Uterus (tissue), 3 donors: ENCODE measurements at regions not wholly inside any gene's neighbourhood (a gene's known extent, or its start where the extent isn't known, plus 50 kb on each side); places are given as distances from the start of the nearest gene placed in this dataset.

Experiments
- DNase-seq, 2 donors: peaks; one replicate each; pipeline ENCODE4 v3.0.0-alpha.2; 2019 to 2020
- H3K27ac ChIP-seq, 2 donors: fragments of 200-600 bp; sonication (generic); 1 replicate in 1 of 2; 2 replicates in 1 of 2; pipeline ENCODE4 v1.5.1; 2016 to 2018
- H3K27me3 ChIP-seq, 2 donors: fragments of 200-600 bp; sonication (generic); one replicate each; pipeline ENCODE4 v1.5.1; 2018 to 2019; ENCODE audit warnings: control low read depth in 1 of 2
- H3K36me3 ChIP-seq, 2 donors: fragments of 200-600 bp; sonication (generic); one replicate each; pipeline ENCODE4 v1.5.1; 2019; ENCODE audit warnings: control low read depth in 1 of 2
- H3K4me1 ChIP-seq, 2 donors: fragments of 200-600 bp; sonication (generic); one replicate each; pipeline ENCODE4 v1.5.1; 2018 to 2019; ENCODE audit warnings: control low read depth in 1 of 2
- H3K4me3 ChIP-seq, 2 donors: fragments of 200-600 bp; sonication (generic); 1 replicate in 1 of 2; 2 replicates in 1 of 2; pipeline ENCODE4 v1.5.1; 2018 to 2019; ENCODE audit warnings: mild to moderate bottlenecking in 1 of 2
- H3K9me3 ChIP-seq, 2 donors: fragments of 200-600 bp; sonication (generic); one replicate each; pipeline ENCODE4 v1.5.1; 2019; ENCODE audit warnings: control low read depth in 1 of 2
- POLR2A ChIP-seq, 2 donors: fragments of 450-650 bp; IDR thresholded peaks; one replicate each; pipeline ENCODE4 v1.6.1; 2016; ENCODE audit warnings: antibody characterized with exemption in 2 of 2, mild to moderate bottlenecking in 1 of 2, moderate library complexity in 1 of 2
- intact Hi-C: fragments of 100-400 bp; cut with DNase I; formaldehyde crosslinking; loops from one replicate; pipeline ENCODE4 v1.15.1; 2023; ENCODE audit warnings: low total_unique reads
- TF ChIP-seq, protein P1 (sequence below), 4 experiments: fragments of 200-600 bp in 2 of 4; fragments of 450-650 bp in 2 of 4; sonication (generic) in 2 of 4; IDR thresholded peaks; one replicate each; pipeline ENCODE4 v1.5.1; 2016 to 2019; ENCODE audit warnings: antibody characterized with exemption in 4 of 4, mild to moderate bottlenecking in 2 of 4, moderate library complexity in 1 of 4
- donor health status: DM: yes; HTN: yes; CAD: no.

DNA sequence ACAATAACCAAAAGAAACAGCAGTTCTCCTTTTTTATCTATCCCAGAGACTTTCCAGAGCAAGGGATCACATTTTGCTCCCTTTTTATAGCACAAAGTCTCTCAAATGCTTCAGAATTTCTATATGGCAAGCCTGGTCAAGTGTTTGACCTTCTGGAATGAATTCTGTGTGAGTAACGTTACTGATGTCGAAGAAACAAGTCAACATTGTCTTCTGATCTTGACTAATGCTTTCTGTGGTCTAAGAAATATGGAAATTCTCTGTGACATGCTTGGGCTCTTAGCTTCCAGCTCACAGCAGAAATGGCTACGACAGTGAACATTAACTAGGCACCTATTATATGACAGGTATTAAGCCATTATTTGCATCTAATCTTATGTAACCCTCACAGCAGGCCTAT lies 411.7 kb downstream of the CADM1 start:
- H3K9me3 ChIP-seq, result no peaks in the 10 kb centered on the region
- intact Hi-C loops, result no loop called here
- H3K4me3 ChIP-seq, result no peak overlapping the region
- DNase-seq, result no peak
- H3K36me3 ChIP-seq, result no peaks in the 10 kb centered on the region
- no peak overlapping the region for H3K27ac ChIP-seq
- no peaks in the 10 kb centered on the region for H3K27me3 ChIP-seq
- TF ChIP-seq, protein P1, sequence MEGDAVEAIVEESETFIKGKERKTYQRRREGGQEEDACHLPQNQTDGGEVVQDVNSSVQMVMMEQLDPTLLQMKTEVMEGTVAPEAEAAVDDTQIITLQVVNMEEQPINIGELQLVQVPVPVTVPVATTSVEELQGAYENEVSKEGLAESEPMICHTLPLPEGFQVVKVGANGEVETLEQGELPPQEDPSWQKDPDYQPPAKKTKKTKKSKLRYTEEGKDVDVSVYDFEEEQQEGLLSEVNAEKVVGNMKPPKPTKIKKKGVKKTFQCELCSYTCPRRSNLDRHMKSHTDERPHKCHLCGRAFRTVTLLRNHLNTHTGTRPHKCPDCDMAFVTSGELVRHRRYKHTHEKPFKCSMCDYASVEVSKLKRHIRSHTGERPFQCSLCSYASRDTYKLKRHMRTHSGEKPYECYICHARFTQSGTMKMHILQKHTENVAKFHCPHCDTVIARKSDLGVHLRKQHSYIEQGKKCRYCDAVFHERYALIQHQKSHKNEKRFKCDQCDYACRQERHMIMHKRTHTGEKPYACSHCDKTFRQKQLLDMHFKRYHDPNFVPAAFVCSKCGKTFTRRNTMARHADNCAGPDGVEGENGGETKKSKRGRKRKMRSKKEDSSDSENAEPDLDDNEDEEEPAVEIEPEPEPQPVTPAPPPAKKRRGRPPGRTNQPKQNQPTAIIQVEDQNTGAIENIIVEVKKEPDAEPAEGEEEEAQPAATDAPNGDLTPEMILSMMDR (IDR thresholded peaks at IDR 0.05), result no peak
- no peak for TF ChIP-seq POLR2A (IDR thresholded peaks at IDR 0.05)
- H3K4me1 ChIP-seq, result no peaks in the 10 kb centered on the region

DNA sequence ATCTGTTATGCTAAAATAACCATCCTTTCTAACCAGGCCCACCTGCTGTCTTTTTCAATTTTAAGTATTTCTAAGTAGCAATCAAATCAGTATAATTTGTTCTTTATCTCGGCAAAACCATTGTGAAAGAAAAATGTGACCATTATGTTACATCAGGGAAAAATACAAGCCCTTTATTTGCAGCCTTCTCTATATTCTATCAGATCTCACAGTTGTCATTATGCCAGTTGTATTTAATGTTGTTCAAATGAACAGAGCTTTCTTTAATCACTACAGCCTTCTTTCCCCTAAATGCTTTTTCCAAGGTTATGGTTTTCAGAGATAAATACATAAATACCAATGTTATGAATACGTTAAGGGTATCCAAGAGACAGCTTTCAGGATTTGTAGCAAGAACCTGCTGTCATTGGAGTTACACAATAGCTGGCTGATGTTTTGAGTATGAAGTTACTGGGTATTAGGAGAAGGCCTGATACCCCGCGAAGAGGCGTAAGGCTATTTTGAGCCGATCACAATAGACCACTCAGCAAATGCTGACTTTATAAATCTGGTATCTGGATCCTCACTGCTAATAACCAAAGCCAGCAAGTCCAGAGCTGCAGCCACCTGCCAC lies 406.3 kb downstream of the CADM1 start:
- H3K27me3 ChIP-seq, result no peaks in the 10 kb centered on the region
- intact Hi-C loops, result no loop called here
- H3K4me1 ChIP-seq, result no peaks in the 10 kb centered on the region
- TF ChIP-seq, protein P1 (IDR thresholded peaks at IDR 0.05), result no peak
- TF ChIP-seq POLR2A (IDR thresholded peaks at IDR 0.05), result no peak
- no peaks in the 10 kb centered on the region for H3K9me3 ChIP-seq
- H3K36me3 ChIP-seq, result no peaks in the 10 kb centered on the region
- no peak overlapping the region for H3K27ac ChIP-seq
- no peak overlapping the region for H3K4me3 ChIP-seq
- DNase-seq, result no peak

GRCh38 chr11:115100706-115101105 lies 403.5 kb downstream of the CADM1 start:
- DNase-seq, result no peak
- H3K27ac ChIP-seq, result no peak overlapping the region
- no peaks in the 10 kb centered on the region for H3K36me3 ChIP-seq
- TF ChIP-seq POLR2A (IDR thresholded peaks at IDR 0.05), result no peak
- TF ChIP-seq, protein P1 (IDR thresholded peaks at IDR 0.05), result no peak
- H3K4me3 ChIP-seq, result no peak overlapping the region
- H3K4me1 ChIP-seq, result no peaks in the 10 kb centered on the region
- intact Hi-C loops, result no loop called here
- H3K9me3 ChIP-seq, result no peaks in the 10 kb centered on the region
- H3K27me3 ChIP-seq, result no peaks in the 10 kb centered on the region

DNA sequence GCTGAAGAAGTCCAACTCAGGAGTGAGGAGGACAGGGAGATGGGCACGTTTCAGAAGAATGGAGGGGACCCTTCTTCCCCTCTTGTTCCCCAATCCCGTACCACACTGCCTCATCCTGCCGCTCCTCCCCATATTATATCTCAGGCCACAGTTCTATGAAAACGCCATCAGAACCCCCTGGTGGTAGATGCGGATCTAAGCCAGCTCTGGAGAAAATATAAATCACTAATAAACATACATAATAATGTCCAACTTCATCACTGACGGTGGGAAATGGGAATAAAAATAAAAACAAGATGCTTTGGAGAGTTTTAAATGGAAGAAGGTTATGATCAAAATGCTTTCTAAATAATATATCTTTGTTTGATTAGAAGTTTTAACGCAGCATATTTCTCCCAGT lies 400.3 kb downstream of the CADM1 start:
- intact Hi-C loops, result no loop called here
- no peaks in the 10 kb centered on the region for H3K4me1 ChIP-seq
- TF ChIP-seq, protein P1 (IDR thresholded peaks at IDR 0.05), result no peak
- no peak for TF ChIP-seq POLR2A (IDR thresholded peaks at IDR 0.05)
- H3K36me3 ChIP-seq, result no peaks in the 10 kb centered on the region
- no peaks in the 10 kb centered on the region for H3K9me3 ChIP-seq
- no peak overlapping the region for H3K4me3 ChIP-seq
- H3K27ac ChIP-seq, result no peak overlapping the region
- no peak for DNase-seq
- H3K27me3 ChIP-seq, result no peaks in the 10 kb centered on the region

- no peak overlapping the region for H3K4me3 ChIP-seq
- intact Hi-C loops, result no loop called here
Measured at GRCh38 chr11:115104851-115105453, 399.3 kb downstream of the CADM1 start.

More at GRCh38 chr11:115104851-115105453, 399.3 kb downstream of the CADM1 start:
- Histone ChIP-seq H3K27me3 (no peaks in the 10 kb centered on the region), H3K27ac (no peak overlapping the region), H3K4me1 (no peaks in the 10 kb centered on the region), H3K36me3 (no peaks in the 10 kb centered on the region), H3K9me3 (no peaks in the 10 kb centered on the region)
- DNase-seq, result no peak
- TF ChIP-seq, protein P1 (IDR thresholded peaks at IDR 0.05), result no peak
- no peak for TF ChIP-seq POLR2A (IDR thresholded peaks at IDR 0.05)
